Endothelial cell of hepatic sinusoid (primary cell): ENCODE measurements at regions not wholly inside any gene's neighbourhood (a gene's known extent, or its start where the extent isn't known, plus 50 kb on each side); places are given as distances from the start of the nearest gene placed in this dataset.

Experiments used
- in situ Hi-C: cut with HindIII; loops from 2 replicates; pipeline ENCODE4 v1.10.0; 2017; ENCODE audit warnings: low sequenced_read_pairs

GRCh38 chr16:49036126-49036525, 245.5 kb downstream of the CBLN1 start:
- in situ Hi-C loops, result no loop called here

GRCh38 chr16:49027420-49027819, 254.2 kb downstream of the CBLN1 start:
- in situ Hi-C loops, result no loop called here

GRCh38 chr16:49026566-49027181, 255.0 kb downstream of the CBLN1 start:
- in situ Hi-C loops, result no loop called here

DNA sequence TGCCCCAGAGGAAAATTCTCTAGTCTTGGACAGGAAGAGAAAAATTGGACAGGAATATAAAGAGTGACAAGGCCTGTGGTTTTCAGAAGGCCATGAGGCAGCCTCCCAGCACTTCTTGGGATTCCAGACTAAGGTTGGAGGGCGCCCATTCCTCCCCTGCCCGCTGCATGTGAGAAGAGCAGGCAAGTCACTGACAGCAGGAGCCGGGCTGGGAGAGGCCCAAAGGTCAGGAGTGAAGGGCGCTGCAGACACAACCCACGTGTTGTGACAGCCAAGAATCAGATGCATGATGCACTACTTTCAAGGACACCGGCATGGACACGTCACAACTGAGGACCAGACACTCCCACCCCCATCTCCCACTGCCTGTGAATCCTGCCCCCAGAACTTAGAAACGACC, 256.7 kb downstream of the CBLN1 start:
- in situ Hi-C loops, result loop anchor here (5.0 kb wide), 1 partner anchor 32 kb away; no protein-coding TSS in a partner anchor

- in situ Hi-C loops, result loop anchor here (5.0 kb wide), 1 partner anchor 33 kb away; no protein-coding TSS in a partner anchor
Measured at GRCh38 chr16:49024016-49024415, 257.6 kb downstream of the CBLN1 start.

GRCh38 chr16:49023050-49023449, 258.6 kb downstream of the CBLN1 start:
- in situ Hi-C loops, result loop anchor here (5.0 kb wide), 1 partner anchor 34 kb away; no protein-coding TSS in a partner anchor

DNA sequence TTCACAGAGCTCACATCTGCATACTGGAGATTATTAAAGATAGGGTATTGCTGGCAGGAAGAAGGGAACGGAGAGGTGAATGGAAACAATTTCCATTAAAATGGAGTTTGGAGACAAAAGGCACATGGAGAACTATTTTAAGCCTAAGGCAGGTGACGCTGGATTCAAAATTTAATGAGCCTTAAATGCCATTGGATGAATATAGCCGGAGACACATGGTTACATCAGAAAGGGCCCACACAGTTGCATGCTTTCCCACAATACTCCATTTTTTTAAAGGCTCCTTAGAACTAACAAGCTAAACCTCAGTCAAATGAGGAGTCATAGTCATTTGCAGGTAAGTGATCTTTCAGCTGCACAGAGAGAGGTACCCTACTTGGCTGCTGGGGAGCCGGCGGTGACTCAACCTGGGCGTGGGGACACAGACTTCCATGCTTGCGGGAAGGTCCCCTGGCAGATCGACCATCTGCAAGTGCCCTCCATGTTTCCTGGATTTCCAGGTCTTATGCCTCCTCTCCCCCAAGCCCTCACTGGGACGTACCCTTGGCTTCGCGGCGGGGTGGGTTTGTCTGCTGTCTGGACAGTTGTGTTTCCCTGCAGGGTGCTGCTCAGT, 259.2 kb downstream of the CBLN1 start:
- in situ Hi-C loops, result loop anchor here (5.0 kb wide), 1 partner anchor 35 kb away; no protein-coding TSS in a partner anchor

DNA sequence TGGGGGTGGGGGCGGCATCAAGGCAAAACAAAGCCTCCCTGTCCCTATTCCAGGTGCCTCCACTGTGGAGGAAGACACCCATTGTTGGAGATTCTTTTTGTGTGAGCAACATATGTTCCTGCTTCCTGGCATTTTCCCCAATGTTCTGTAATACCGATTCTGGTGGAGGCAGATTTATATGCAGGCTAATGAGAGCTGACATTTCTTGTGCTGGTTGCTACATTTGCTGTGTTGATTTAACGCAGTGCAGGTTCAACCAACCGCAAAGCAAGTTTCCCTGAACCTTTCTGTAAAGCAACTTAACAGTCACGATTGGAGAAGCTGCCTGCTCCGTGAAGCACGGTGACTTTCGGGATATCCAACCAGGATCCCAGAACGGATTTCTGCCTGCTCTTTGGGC, 260.5 kb downstream of the CBLN1 start:
- in situ Hi-C loops, result loop anchor here (5.0 kb wide), 1 partner anchor 36 kb away; no protein-coding TSS in a partner anchor

DNA sequence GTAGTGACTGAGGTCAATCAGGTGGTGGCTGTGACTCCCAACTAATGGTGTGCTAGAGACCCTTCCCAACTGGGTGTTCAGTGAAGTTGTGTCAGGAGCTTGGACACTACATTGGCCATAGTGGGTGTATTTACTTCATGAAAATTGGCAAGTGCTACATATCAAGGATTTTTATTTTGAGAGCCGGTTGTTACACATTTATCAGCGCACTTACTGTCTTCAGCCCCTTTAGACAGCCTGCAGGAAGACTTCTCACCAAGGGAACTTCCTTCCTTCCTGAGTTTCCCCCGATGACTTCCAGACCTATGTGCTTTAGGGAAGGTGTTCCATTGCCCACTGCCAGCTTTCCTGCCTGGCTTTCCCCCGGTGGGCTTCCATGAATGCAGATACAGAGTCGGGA, 261.2 kb downstream of the CBLN1 start:
- in situ Hi-C loops, result loop anchor here (5.0 kb wide), 1 partner anchor 37 kb away; no protein-coding TSS in a partner anchor

DNA sequence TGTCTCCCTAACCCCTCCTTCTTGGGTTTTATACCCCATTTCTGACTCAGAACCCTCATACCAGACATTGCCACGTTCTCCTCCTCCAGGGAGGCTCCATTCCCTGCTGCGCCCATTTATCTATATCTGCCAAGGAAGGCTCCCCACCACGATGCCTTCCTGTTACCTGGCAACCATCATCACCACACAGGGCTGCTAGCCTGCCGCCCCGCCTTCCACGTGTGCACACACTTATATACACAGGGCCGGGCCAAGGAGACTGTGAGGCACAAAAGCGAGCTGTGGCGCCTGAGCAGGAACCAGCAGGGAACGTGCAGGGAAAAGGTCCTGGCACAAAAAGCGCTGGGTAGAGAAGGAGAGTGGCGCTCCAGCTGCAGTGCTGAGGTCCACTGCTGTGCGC, 261.8 kb downstream of the CBLN1 start:
- in situ Hi-C loops, result loop anchor here (5.0 kb wide), 1 partner anchor 37 kb away; no protein-coding TSS in a partner anchor

- in situ Hi-C loops, result no loop called here
Measured at GRCh38 chr16:49019081-49019633, 262.5 kb downstream of the CBLN1 start.

DNA sequence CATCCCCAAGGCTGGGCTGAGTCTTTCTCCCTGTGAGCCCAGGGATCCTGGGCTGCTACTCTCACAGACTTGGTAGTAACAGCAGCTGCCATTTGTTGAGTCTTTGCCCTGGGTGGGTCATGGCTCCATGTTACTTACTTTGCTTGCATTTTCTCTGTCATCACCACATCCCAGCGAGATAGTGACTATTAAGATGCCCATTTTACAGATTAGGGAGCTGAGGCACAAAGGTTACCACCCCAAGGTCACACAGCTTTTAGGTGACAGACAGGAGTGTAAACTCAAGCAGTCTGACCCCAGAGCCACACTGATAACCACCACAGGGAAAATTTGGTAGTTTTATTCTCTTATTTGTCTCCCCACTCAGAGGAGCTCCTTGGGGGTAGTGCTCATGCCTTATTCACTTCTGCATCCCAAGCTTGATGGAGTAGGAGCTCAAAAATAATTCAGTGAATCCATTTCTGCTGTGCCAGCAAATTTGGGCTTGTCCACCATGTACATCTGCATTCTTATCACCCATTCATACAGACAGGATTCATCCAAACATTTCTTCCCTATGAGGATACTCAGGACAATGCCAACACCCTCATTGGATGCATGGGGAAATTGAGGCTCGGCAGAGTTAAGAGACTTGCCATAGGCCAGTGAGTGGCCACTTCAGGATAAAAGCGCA, 263.2 kb downstream of the CBLN1 start:
- in situ Hi-C loops, result no loop called here

DNA sequence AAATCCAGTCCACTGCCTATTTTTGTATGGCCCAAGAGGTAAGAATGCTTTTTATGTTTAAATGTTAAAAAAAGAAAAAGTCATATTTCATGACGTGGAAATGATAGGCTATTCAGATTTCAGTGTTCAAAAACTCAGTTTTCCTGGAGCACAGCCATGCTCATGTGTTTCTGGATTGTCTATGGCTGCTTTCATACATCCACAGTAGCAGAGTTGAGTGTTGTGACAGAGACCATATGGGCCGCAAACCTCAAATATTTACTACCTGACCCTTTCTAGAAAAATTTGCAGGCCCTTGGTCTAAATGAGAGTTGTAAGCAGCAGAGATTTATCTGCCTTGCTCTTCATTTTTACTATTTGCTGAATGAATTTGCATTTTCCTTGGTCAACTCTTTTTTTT, 264.1 kb downstream of the CBLN1 start:
- in situ Hi-C loops, result no loop called here

DNA sequence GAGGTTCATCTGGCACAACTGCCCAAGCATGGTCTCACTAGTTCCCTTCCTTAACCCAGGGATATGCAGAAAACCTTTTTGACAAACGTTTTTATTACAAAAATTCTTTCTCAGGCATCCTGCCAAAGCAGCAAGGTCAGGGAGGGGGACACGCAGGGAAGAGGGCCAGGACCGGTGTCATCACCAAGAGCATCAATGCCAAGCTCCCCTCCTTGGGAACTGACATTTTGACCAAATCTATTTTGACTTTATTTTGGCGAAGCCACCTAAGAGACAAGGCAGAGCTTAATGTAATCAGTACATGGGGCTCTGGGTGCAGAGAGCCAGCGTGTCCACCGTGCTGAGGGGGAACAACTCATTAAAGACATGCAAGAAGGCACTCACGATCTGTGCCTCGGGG, 265.2 kb downstream of the CBLN1 start:
- in situ Hi-C loops, result no loop called here

DNA sequence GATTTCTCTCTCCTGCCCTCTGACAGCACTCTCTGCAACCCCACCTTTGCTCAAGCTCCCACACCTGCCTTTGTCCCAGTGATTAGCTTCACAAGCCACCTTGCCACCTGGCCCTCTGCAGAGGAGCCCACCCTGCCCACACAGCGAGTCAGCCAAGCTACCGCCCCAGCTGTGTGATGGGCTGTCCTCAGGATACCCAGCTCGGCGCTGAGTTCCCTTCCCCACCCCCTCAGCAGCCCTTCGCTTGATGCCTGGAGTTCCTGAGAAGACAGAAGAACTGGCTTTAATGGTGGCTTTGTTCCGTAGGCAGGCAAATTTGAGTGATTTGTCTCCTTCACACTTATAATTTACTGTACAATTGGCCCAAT, 266.4 kb downstream of the CBLN1 start:
- in situ Hi-C loops, result no loop called here

GRCh38 chr16:49014277-49015224, 267.1 kb downstream of the CBLN1 start:
- in situ Hi-C loops, result loop anchor here (5.0 kb wide), 1 partner anchor 47 kb away; no protein-coding TSS in a partner anchor

- in situ Hi-C loops, result loop anchor here (5.0 kb wide), 1 partner anchor 46 kb away; no protein-coding TSS in a partner anchor
Measured at GRCh38 chr16:49013727-49014080, 267.9 kb downstream of the CBLN1 start.

DNA sequence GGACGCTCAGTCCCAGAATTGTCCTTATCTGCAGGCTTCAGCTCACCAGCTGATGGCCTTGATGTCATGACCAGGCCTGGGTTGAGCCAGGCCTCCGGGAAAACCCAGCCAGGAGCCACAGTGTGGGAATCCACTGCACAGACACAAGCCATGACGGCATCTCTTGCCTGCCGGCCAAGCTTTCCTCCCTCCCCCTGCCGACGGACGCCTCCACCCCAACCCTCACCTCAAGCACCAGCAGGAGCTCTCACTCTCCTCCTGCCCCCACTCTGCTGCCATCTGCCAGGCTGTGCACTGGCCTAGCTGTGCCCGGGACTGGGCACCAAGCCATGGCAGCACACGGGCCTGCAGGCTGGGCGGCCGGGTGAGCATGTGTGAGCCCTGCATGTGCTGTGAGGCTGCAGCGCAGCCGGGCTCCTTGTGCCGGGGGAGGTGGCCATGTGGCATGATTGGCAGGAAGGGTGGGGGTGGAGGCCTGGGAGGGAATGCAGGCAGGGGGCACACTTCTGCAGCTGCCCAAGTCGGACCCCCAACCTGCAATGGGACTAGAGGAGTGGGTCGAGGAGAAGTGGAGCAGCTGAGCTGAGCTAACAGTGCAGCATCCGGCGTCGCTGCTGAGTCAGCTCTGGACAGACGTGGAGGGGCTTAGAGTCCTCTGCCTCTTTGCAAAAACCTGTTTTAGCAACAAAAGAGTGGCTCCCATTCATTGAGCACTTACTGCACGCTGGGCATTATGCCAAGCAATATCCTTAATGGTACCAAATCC, 268.5 kb downstream of the CBLN1 start:
- in situ Hi-C loops, result loop anchor here (5.0 kb wide), 1 partner anchor 46 kb away; no protein-coding TSS in a partner anchor

DNA sequence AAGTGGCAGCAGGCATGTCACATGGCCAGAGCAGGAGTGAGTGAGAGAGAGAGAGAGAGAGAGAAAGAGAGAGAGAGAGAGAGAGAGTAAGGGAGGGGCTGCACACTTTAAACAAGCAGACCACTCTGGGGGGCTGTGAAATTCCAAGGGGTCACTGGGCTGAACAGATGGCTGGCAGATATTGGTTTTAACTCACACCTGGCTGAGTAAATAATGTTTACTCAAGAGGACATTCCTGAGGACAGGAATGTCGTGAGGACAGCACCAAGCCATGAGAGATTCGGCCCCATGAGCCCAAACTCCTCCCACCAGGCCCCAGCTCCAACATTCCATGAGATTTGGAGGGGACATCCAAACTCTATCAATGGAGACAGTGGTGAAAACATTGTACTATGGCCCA, 269.7 kb downstream of the CBLN1 start:
- in situ Hi-C loops, result loop anchor here (5.0 kb wide), 1 partner anchor 45 kb away; no protein-coding TSS in a partner anchor
